HG03135 (cell line): ENCODE measurements at regions not wholly inside any gene's neighbourhood (a gene's known extent, or its start where the extent isn't known, plus 50 kb on each side); places are given as distances from the start of the nearest gene placed in this dataset.
"Not testable (repeated sequence)": the region's sequence is repeated elsewhere in the genome, so short reads cannot be mapped to it uniquely, and the experiment has no call there.

Experiments used
- ATAC-seq: cut with Tn5 transposase; IDR thresholded peaks from one replicate; pipeline ENCODE4 v1.9.1; 2021; ENCODE audit warnings: mild to moderate bottlenecking, moderate library complexity; ENCODE audit not compliant: unreplicated experiment

- ATAC-seq, result no peak
These were observed 149.5 kb upstream of the PELI2 start for GRCh38 chr14:55968741-55969140.

GRCh38 chr14:55973285-55973800 is 144.9 kb upstream of the PELI2 start:
- no peak for ATAC-seq

- no peak for ATAC-seq
These were observed 144.1 kb upstream of the PELI2 start for GRCh38 chr14:55973911-55974630.

GRCh38 chr14:55975281-55975910 is 142.8 kb upstream of the PELI2 start:
- no peak for ATAC-seq

- ATAC-seq, result no peak
These were observed 142.0 kb upstream of the PELI2 start for GRCh38 chr14:55976219-55976618.

- no peak for ATAC-seq
These were observed 141.6 kb upstream of the PELI2 start for GRCh38 chr14:55976655-55977054.

- no peak for ATAC-seq
These were observed 140.6 kb upstream of the PELI2 start for GRCh38 chr14:55977392-55978150.

GRCh38 chr14:55979096-55979495 is 139.1 kb upstream of the PELI2 start:
- ATAC-seq, result no peak

- no peak for ATAC-seq
These were observed 138.4 kb upstream of the PELI2 start for GRCh38 chr14:55979781-55980180.

GRCh38 chr14:55980970-55981369 is 137.2 kb upstream of the PELI2 start:
- no peak for ATAC-seq

- ATAC-seq, result no peak
These were observed 132.1 kb upstream of the PELI2 start for GRCh38 chr14:55986069-55986468.

- ATAC-seq, result no peak
These were observed 117.4 kb upstream of the PELI2 start for GRCh38 chr14:56000846-56001245.

GRCh38 chr14:56002342-56002741 is 115.9 kb upstream of the PELI2 start:
- ATAC-seq, result no peak

GRCh38 chr14:56002876-56003625 is 115.2 kb upstream of the PELI2 start:
- peak; percentile 64 for ATAC-seq

GRCh38 chr14:56004323-56004722 is 113.9 kb upstream of the PELI2 start:
- no peak for ATAC-seq

GRCh38 chr14:56004786-56005185 is 113.4 kb upstream of the PELI2 start:
- peak; percentile 89 for ATAC-seq

- ATAC-seq, result no peak
These were observed 112.8 kb upstream of the PELI2 start for GRCh38 chr14:56005191-56006053.

GRCh38 chr14:56007491-56007890 is 110.7 kb upstream of the PELI2 start:
- ATAC-seq, result not testable (repeated sequence)

GRCh38 chr14:56008150-56008549 is 110.1 kb upstream of the PELI2 start:
- ATAC-seq, result peak; percentile 39

GRCh38 chr14:56008661-56009060 is 109.5 kb upstream of the PELI2 start:
- not testable (repeated sequence) for ATAC-seq
